ENCODE measurements at regions not wholly inside any gene's neighbourhood (a gene's known extent, or its start where the extent isn't known, plus 50 kb on each side); places are given as distances from the start of the nearest gene placed in this dataset.
A peak's percentile ranks its signal among the peaks of the same experiment; 100 is the strongest.

DNA sequence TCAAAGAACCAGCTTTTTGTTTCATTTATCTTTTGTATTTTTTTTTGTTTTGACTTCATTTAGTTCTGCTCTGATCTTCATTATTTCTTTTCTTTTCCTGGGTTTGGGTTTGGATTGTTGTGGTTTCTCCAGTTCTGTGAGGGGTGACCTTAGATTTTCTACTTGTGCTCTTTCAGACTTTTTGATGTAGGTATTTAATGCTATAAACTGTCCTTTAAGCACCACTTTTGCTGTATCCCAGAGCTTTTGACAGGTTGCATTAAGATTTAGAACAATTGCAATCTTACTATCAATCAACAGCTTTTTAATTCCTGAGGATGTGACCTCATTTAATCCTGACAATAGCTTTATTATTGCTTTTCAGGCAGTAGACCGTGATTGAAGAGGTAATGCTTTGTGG is 94.3 kb downstream of the ZNF280B start:
- DNase-seq (ENCODE audit: low spot score) (no peak), ATAC-seq (no peak)
- H3K4me1 Mint-ChIP-seq (ENCODE audit: low read depth in 2 of 2), result no peaks in the 10 kb centered on the region
- H3K27me3 Mint-ChIP-seq, result peaks cover 44 to 69% of the 10 kb centered on the region in 2 donors
- no peak overlapping the region for H3K27ac Mint-ChIP-seq
- no peaks in the 10 kb centered on the region for H3K9me3 Mint-ChIP-seq
- H3K4me3 Mint-ChIP-seq, result no peak overlapping the region
- H3K36me3 Mint-ChIP-seq, result no peaks in the 10 kb centered on the region

DNA sequence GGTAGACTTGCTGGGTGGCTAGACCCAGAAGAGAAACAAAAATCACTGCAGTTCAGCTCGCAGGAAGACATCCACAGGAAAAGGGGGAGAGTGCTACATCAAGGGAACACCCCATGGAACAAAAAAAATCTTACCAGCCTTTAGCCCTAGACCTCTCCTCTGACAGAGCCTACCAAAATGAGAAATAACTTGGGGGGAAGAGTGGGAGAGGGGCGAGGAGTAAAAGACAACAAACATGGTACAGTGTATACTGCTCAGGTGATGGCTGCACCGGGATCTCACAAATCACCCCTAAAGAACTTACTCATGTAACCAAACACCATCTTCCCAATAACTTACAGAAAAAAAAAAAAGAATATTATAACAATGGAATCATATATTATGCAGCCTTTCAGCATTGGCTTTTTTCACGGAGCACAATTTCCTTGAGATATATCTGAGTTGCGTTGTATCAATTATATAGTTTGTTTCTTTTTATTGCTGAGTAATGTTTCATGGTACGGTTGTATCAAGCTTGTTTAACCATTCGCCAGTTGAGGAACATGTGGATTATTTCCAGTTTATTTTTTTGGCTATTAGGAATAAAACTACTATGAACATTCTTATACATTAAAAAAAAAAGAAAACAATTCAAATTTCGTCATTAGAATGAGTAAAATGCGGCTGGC is 90.9 kb downstream of the ZNF280B start:
- peaks cover 43 to 71% of the 10 kb centered on the region in 2 donors for H3K27me3 Mint-ChIP-seq
- no peaks in the 10 kb centered on the region for H3K9me3 Mint-ChIP-seq
- H3K4me1 Mint-ChIP-seq (ENCODE audit: low read depth in 2 of 2), result peaks cover 0 to 3% of the 10 kb centered on the region in 2 donors
- no peak for DNase-seq (ENCODE audit: low spot score)
- H3K36me3 Mint-ChIP-seq, result no peaks in the 10 kb centered on the region
- H3K27ac Mint-ChIP-seq, result no peak overlapping the region
- ATAC-seq, result no peak
- no peak overlapping the region for H3K4me3 Mint-ChIP-seq

GRCh38 chr22:22418163-22418549 is 90.4 kb downstream of the ZNF280B start:
- no peaks in the 10 kb centered on the region for H3K9me3 Mint-ChIP-seq
- H3K4me3 Mint-ChIP-seq, result no peak overlapping the region
- DNase-seq (ENCODE audit: low spot score), result no peak
- no peak overlapping the region for H3K27ac Mint-ChIP-seq
- H3K36me3 Mint-ChIP-seq, result no peaks in the 10 kb centered on the region
- peaks cover 0 to 5% of the 10 kb centered on the region in 2 donors for H3K4me1 Mint-ChIP-seq (ENCODE audit: low read depth in 2 of 2)
- H3K27me3 Mint-ChIP-seq, result peaks cover 38 to 66% of the 10 kb centered on the region in 2 donors
- no peak for ATAC-seq

GRCh38 chr22:22418957-22419356 is 89.6 kb downstream of the ZNF280B start:
- Mint-ChIP-seq H3K36me3 (no peaks in the 10 kb centered on the region), H3K27me3 (peaks cover 32 to 58% of the 10 kb centered on the region in 2 donors), H3K4me3 (no peak overlapping the region), H3K4me1 (ENCODE audit: low read depth in 2 of 2) (peaks cover 0 to 5% of the 10 kb centered on the region in 2 donors), H3K27ac (no peak overlapping the region), H3K9me3 (no peaks in the 10 kb centered on the region)
- DNase-seq (ENCODE audit: low spot score) (no peak), ATAC-seq (no peak)

GRCh38 chr22:22420580-22420979 is 88.0 kb downstream of the ZNF280B start:
- ATAC-seq (no peak), DNase-seq (ENCODE audit: low spot score) (no peak)
- Mint-ChIP-seq H3K27me3 (peaks cover 28 to 52% of the 10 kb centered on the region in 2 donors), H3K27ac (no peak overlapping the region), H3K4me1 (ENCODE audit: low read depth in 2 of 2) (peaks cover 0 to 5% of the 10 kb centered on the region in 2 donors), H3K4me3 (no peak overlapping the region), H3K9me3 (no peaks in the 10 kb centered on the region), H3K36me3 (no peaks in the 10 kb centered on the region)

DNA sequence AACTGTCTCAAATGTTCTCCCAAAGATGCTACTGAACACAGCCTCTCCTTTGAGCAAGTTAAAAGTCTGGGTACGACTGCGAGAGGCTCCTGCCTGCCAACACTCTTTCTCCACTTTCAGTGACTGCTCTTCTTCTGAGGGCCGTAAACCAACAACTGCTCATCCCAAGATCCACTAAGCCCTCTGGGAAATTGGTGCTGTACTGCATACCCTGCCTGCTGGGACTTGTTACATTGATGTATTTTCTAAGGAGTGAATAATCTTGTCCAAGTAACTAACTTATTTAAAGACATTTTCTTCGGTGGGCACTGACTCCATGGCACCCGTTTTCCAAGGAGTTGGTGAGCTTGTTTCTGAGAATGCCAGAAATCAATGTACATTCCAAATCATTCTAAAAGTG is 87.2 kb downstream of the ZNF280B start:
- ATAC-seq (no peak), DNase-seq (ENCODE audit: low spot score) (no peak)
- H3K36me3 Mint-ChIP-seq, result no peaks in the 10 kb centered on the region
- no peak overlapping the region for H3K4me3 Mint-ChIP-seq
- peaks cover 0 to 5% of the 10 kb centered on the region in 2 donors for H3K4me1 Mint-ChIP-seq (ENCODE audit: low read depth in 2 of 2)
- no peak overlapping the region for H3K27ac Mint-ChIP-seq
- peaks cover 28 to 48% of the 10 kb centered on the region in 2 donors for H3K27me3 Mint-ChIP-seq
- no peaks in the 10 kb centered on the region for H3K9me3 Mint-ChIP-seq

- Mint-ChIP-seq H3K9me3 (no peaks in the 10 kb centered on the region), H3K4me1 (ENCODE audit: low read depth in 2 of 2) (peaks cover 0 to 5% of the 10 kb centered on the region in 2 donors), H3K4me3 (no peak overlapping the region), H3K27me3 (peaks cover 22 to 38% of the 10 kb centered on the region in 2 donors), H3K27ac (no peak overlapping the region), H3K36me3 (no peaks in the 10 kb centered on the region)
- ATAC-seq (peak; percentile 70 to 73), DNase-seq (ENCODE audit: low spot score) (peak; percentile 69)
These were observed 85.9 kb downstream of the ZNF280B start for GRCh38 chr22:22422629-22423112.

DNA sequence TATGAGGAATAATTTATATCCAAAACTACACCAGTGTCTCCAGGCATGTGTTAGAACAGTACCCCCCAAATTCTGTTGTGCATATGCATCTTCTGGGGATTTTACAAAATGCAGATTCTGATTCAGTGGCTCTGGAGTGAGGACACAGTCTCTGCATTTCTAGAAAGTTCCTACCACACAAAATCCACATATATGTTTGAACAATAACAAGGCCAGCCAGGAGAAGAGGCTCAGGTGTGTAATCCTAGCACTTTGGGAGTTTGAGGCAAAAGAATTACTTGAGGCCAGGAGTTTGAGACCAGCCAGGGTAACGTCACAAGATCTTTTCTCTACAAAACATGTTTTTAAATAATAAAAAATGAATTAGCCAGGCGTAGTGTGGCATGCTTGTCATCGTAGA is 84.9 kb downstream of the ZNF280B start:
- H3K4me1 Mint-ChIP-seq (ENCODE audit: low read depth in 2 of 2), result peaks cover 0 to 5% of the 10 kb centered on the region in 2 donors
- H3K27me3 Mint-ChIP-seq, result peaks cover 20 to 33% of the 10 kb centered on the region in 2 donors
- no peaks in the 10 kb centered on the region for H3K36me3 Mint-ChIP-seq
- DNase-seq (ENCODE audit: low spot score), result no peak
- H3K4me3 Mint-ChIP-seq, result no peak overlapping the region
- no peaks in the 10 kb centered on the region for H3K9me3 Mint-ChIP-seq
- no peak overlapping the region for H3K27ac Mint-ChIP-seq
- no peak for ATAC-seq

GRCh38 chr22:22424210-22424800 is 84.2 kb downstream of the ZNF280B start:
- H3K4me3 Mint-ChIP-seq, result no peak overlapping the region
- H3K27me3 Mint-ChIP-seq, result peaks cover 17 to 30% of the 10 kb centered on the region in 2 donors
- DNase-seq (ENCODE audit: low spot score) (no peak), ATAC-seq (no peak)
- H3K9me3 Mint-ChIP-seq, result no peaks in the 10 kb centered on the region
- H3K36me3 Mint-ChIP-seq, result no peaks in the 10 kb centered on the region
- H3K27ac Mint-ChIP-seq, result no peak overlapping the region
- H3K4me1 Mint-ChIP-seq (ENCODE audit: low read depth in 2 of 2), result peaks cover 0 to 5% of the 10 kb centered on the region in 2 donors

- Mint-ChIP-seq H3K4me1 (ENCODE audit: low read depth in 2 of 2) (peaks cover 0 to 5% of the 10 kb centered on the region in 2 donors), H3K27ac (no peak overlapping the region), H3K36me3 (no peaks in the 10 kb centered on the region), H3K9me3 (no peaks in the 10 kb centered on the region), H3K27me3 (peaks cover 19 to 29% of the 10 kb centered on the region in 2 donors), H3K4me3 (no peak overlapping the region)
- ATAC-seq, result no peak
- no peak for DNase-seq (ENCODE audit: low spot score)
These were observed 83.6 kb downstream of the ZNF280B start for GRCh38 chr22:22424956-22425355.

DNA sequence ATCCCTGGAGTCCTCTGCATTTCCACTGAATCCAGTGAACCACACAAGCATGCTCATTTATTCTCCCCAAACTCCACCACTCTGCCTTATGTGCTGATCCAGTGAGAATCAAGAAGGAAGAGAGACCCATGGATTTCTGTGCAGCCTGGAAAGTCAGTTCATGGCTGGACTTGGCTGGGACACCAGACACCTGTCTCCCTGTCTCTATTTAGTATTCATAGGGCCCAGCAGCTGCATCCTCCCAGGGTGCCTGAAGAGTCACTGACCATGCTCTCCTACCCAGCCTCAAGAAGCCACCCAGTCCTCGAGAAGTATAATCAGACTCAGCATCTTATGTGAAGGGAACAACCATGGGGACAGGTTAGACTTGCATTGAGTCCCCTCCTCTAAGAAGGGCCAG is 83.2 kb downstream of the ZNF280B start:
- Mint-ChIP-seq H3K9me3 (no peaks in the 10 kb centered on the region), H3K4me3 (no peak overlapping the region), H3K27me3 (peaks cover 16 to 25% of the 10 kb centered on the region in 2 donors), H3K4me1 (ENCODE audit: low read depth in 2 of 2) (peaks cover 0 to 5% of the 10 kb centered on the region in 2 donors), H3K36me3 (no peaks in the 10 kb centered on the region), H3K27ac (no peak overlapping the region)
- ATAC-seq, result no peak
- DNase-seq (ENCODE audit: low spot score), result no peak

DNA sequence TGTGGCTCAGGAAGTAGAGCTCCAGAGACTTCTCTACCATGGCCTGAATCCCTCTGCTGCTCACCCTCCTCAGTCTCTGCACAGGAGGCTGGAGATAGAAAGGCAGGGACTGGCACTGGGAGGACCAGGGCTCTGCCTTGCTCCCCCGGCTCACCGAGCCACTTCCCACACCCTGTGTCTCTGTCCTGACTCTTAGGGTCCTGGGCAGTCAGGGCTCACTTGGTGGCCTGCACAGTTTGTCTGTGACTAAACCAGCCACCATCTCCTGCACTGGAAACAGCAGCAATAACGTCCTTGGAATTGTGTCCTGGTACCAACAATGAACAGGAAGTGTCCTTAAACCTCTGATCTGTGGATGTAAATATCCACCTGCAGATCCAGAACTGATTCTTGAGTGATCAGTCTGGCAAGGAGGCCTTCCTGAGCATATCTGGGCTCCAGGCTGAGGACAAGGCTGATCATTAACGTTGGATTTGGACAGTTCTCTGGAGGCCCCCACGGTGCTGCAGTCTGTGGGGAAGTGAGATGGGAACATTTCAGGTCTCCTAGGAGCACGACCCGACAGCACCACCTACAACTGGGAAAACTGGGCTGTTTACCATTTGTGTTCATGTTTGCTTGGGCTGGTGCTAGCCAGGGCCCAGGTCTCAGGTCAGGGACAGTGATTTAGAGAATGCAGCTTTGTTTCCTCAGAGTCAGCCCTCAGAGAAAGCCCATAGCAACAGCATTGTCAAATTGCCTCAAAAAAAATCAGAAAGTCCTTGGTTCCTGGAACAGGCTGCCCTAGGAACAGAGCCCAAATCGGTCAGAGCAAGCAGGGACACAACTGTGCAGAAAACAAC is 82.5 kb downstream of the ZNF280B start:
- DNase-seq (ENCODE audit: low spot score) (no peak), ATAC-seq (no peak)
- H3K9me3 Mint-ChIP-seq, result no peaks in the 10 kb centered on the region
- H3K27ac Mint-ChIP-seq, result no peak overlapping the region
- no peaks in the 10 kb centered on the region for H3K36me3 Mint-ChIP-seq
- no peak overlapping the region for H3K4me3 Mint-ChIP-seq
- H3K4me1 Mint-ChIP-seq (ENCODE audit: low read depth in 2 of 2), result peaks cover 0 to 5% of the 10 kb centered on the region in 2 donors
- H3K27me3 Mint-ChIP-seq, result peaks cover 16 to 24% of the 10 kb centered on the region in 2 donors

DNA sequence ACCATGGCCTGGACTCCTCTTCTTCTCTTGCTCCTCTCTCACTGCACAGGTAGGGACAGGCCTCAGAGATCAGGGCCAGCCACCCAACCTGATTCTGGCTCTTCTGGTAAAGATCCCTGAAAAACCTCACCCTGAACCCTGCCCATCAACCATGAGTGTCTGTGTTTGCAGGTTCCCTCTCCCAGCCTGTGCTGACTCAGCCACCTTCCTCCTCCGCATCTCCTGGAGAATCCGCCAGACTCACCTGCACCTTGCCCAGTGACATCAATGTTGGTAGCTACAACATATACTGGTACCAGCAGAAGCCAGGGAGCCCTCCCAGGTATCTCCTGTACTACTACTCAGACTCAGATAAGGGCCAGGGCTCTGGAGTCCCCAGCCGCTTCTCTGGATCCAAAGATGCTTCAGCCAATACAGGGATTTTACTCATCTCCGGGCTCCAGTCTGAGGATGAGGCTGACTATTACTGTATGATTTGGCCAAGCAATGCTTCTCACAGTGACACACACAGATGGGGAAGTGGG is 80.9 kb downstream of the ZNF280B start:
- DNase-seq (ENCODE audit: low spot score) (no peak), ATAC-seq (no peak)
- Mint-ChIP-seq H3K36me3 (no peaks in the 10 kb centered on the region), H3K4me3 (no peak overlapping the region), H3K9me3 (no peaks in the 10 kb centered on the region), H3K27me3 (peaks cover 12 to 17% of the 10 kb centered on the region in 2 donors), H3K27ac (no peak overlapping the region), H3K4me1 (ENCODE audit: low read depth in 2 of 2) (peaks cover 0 to 3% of the 10 kb centered on the region in 2 donors)
